Heart right ventricle (tissue), 16 donors: ENCODE measurements at regions not wholly inside any gene's neighbourhood (a gene's known extent, or its start where the extent isn't known, plus 50 kb on each side); places are given as distances from the start of the nearest gene placed in this dataset.

Experiments used
- ATAC-seq, 8 donors: fragments of 200-7000 bp; cut with Tn5 transposase; one replicate each; pipeline ENCODE4 v1.9.1; 2020; ENCODE audit warnings: mild to moderate bottlenecking in 8 of 8, moderate library complexity in 8 of 8, moderate number of reproducible peaks in 1 of 8
- DNase-seq, 2 donors: peaks; one replicate each; pipeline ENCODE4 v3.0.0-alpha.2; 2020
- H3K27ac ChIP-seq, 10 donors: fragments of 200-600 bp; sonication (generic) in 2 of 10; one replicate each; pipeline versions ENCODE4 v1.5.0 to v1.8.0; 2020 to 2022; ENCODE audit warnings: mild to moderate bottlenecking in 3 of 10
- H3K27me3 ChIP-seq, 7 donors: fragments of 200-600 bp; one replicate each; pipeline ENCODE4 v1.8.0; 2021 to 2022; ENCODE audit warnings: mild to moderate bottlenecking in 2 of 7
- H3K36me3 ChIP-seq, 9 donors: fragments of 200-600 bp; sonication (generic) in 1 of 9; one replicate each; pipeline versions ENCODE4 v1.5.0 to v1.8.0; 2020 to 2022; ENCODE audit warnings: mild to moderate bottlenecking in 2 of 9
- H3K4me1 ChIP-seq, 9 donors: fragments of 200-600 bp; sonication (generic) in 1 of 9; one replicate each; pipeline versions ENCODE4 v1.5.0 to v1.8.0; 2020 to 2022; ENCODE audit warnings: mild to moderate bottlenecking in 4 of 9
- H3K4me3 ChIP-seq, 10 donors: fragments of 200-600 bp; sonication (generic) in 2 of 10; one replicate each; pipeline versions ENCODE4 v1.5.0 to v1.8.0; 2020 to 2022; ENCODE audit warnings: mild to moderate bottlenecking in 7 of 10, moderate library complexity in 2 of 10
- H3K9me3 ChIP-seq, 11 donors: fragments of 200-600 bp in 10 of 11; sonication (generic) in 2 of 11; one replicate each; pipeline versions ENCODE4 v1.5.0 to v1.8.0; 2013 to 2022; ENCODE audit warnings: mild to moderate bottlenecking in 2 of 11, control low read depth in 1 of 11, moderate library complexity in 1 of 11
- CTCF ChIP-seq, 9 donors: fragments of 200-600 bp; sonication (generic) in 2 of 9; IDR thresholded peaks; one replicate each; pipeline versions ENCODE4 v1.5.0 to v1.8.0; 2021 to 2022; ENCODE audit warnings: antibody characterized with exemption in 9 of 9, mild to moderate bottlenecking in 5 of 9, moderate library complexity in 1 of 9
- WGBS, 2 donors: extraction: QIAGEN DNeasy Blood & Tissue Kit; methylation state at CpG; one replicate each; pipeline ENCODE4 v1.1.7; 2013; ENCODE audit warnings: inconsistent platforms in 1 of 2; 5-methylcytosine and 5-hydroxymethylcytosine counted together
- intact Hi-C, 10 donors: fragments of 100-400 bp; cut with DNase I; formaldehyde crosslinking; loops; one replicate each; pipeline versions ENCODE4 v1.11.1 to v1.14.2; 2022
- donor health status: Arrhythmogenic right ventricular cardiomyopathy.
- donor health status: ischemic (EF 13 %, LVEDD 7.1; RV severe dilation, severe dysfunction).
- donor health status: healthy with polysubstance abuse.
- donor health status: DM: no; HTN: yes; CAD: no.
- donor health status: DM: no; HTN: no; CAD: no.
- donor health status: ischemic (EF 25% LVEDD 6.9; RV normal size, moderate dysfunction).
- donor health status: ischemic (EF 25% LVEDD 5.7; RV mildly dilated, moderate dysfunction).
- donor health status: healthy.
- donor health status: DM: yes; HTN: yes; CAD: no.
- donor health status: Ischemic cardiomyopathy.
- donor health status: ischemic (EF 35%, LVEDD 5.7; RV mildly dilated, moderate dysfunction).
- donor health status: nonischemic (EF 11% LVEDD 7.7; RV severe dilation, severe dysfunction).
- donor health status: DM: yes; HTN: yes; CAD: no.
- donor health status: PGD.
- donor health status: ischemic (EF 29% LVEDD 5.4; RV normal size, mild dysfunction).
- donor health status: nonischemic (EF 23%, LVEDD 6.1; RV moderate dilation, normal function).

GRCh38 chr13:107458269-107458668, 757.1 kb downstream of the LIG4 start:
- 67 to 75% methylated on average over 10 of the region's 10 CpGs for WGBS, 2 donors
- no peak overlapping the region for H3K4me3 ChIP-seq
- DNase-seq (no peak), ATAC-seq (no peak)
- TF ChIP-seq CTCF (IDR thresholded peaks at IDR 0.05), result no peak
- H3K36me3 ChIP-seq, result no peaks in the 10 kb centered on the region
- intact Hi-C loops, result no loop called here
- H3K4me1 ChIP-seq, result no peaks in the 10 kb centered on the region
- peaks cover 0 to 25% (median 7%) of the 10 kb centered on the region in 11 donors for H3K9me3 ChIP-seq
- no peaks in the 10 kb centered on the region for H3K27me3 ChIP-seq
- no peak overlapping the region for H3K27ac ChIP-seq

- Histone ChIP-seq H3K27ac (no peak overlapping the region), H3K27me3 (no peaks in the 10 kb centered on the region), H3K9me3 (peaks cover 0 to 31% (median 9%) of the 10 kb centered on the region in 11 donors), H3K36me3 (no peaks in the 10 kb centered on the region), H3K4me1 (no peaks in the 10 kb centered on the region), H3K4me3 (no peak overlapping the region)
- DNase-seq, result no peak
- no peak for TF ChIP-seq CTCF (IDR thresholded peaks at IDR 0.05)
- 38% methylated on average over 2 of the region's 2 CpGs for WGBS, 2 donors
- intact Hi-C loops, result no loop called here
- ATAC-seq, result no peak
Observed at GRCh38 chr13:107457686-107458085, 757.6 kb downstream of the LIG4 start.

GRCh38 chr13:107456431-107456830, 758.9 kb downstream of the LIG4 start:
- Histone ChIP-seq H3K27me3 (no peaks in the 10 kb centered on the region), H3K4me1 (peaks cover 0 to 3% (median 0%) of the 10 kb centered on the region in 9 donors), H3K4me3 (no peak overlapping the region), H3K27ac (no peak overlapping the region), H3K36me3 (no peaks in the 10 kb centered on the region), H3K9me3 (peaks cover 0 to 34% (median 9%) of the 10 kb centered on the region in 11 donors)
- TF ChIP-seq CTCF (IDR thresholded peaks at IDR 0.05), result no peak
- DNase-seq (no peak), ATAC-seq (no peak)
- intact Hi-C loops, result no loop called here
- WGBS, 2 donors, result 45 to 57% methylated on average over 2 of the region's 2 CpGs

GRCh38 chr13:107452833-107453232, 762.5 kb downstream of the LIG4 start:
- Histone ChIP-seq H3K27ac (no peak overlapping the region), H3K9me3 (peaks cover 0 to 43% (median 9%) of the 10 kb centered on the region in 11 donors), H3K4me1 (peaks cover 0 to 17% (median 0%) of the 10 kb centered on the region in 9 donors), H3K4me3 (no peak overlapping the region), H3K36me3 (no peaks in the 10 kb centered on the region), H3K27me3 (no peaks in the 10 kb centered on the region)
- WGBS, 2 donors, result 93 to 96% methylated on average over 2 of the region's 2 CpGs
- intact Hi-C loops, result no loop called here
- no peak for TF ChIP-seq CTCF (IDR thresholded peaks at IDR 0.05)
- ATAC-seq, result no peak
- DNase-seq, result no peak
